Putamen (tissue), 1 donor: ENCODE measurements at regions not wholly inside any gene's neighbourhood (a gene's known extent, or its start where the extent isn't known, plus 50 kb on each side); places are given as distances from the start of the nearest gene placed in this dataset.
"Not testable (repeated sequence)": the region's sequence is repeated elsewhere in the genome, so short reads cannot be mapped to it uniquely, and the experiment has no call there.

ENCODE experiments used
- DNase-seq: peaks from one replicate; pipeline ENCODE4 v3.0.0-alpha.2; 2016; ENCODE audit warnings: low spot score

DNA sequence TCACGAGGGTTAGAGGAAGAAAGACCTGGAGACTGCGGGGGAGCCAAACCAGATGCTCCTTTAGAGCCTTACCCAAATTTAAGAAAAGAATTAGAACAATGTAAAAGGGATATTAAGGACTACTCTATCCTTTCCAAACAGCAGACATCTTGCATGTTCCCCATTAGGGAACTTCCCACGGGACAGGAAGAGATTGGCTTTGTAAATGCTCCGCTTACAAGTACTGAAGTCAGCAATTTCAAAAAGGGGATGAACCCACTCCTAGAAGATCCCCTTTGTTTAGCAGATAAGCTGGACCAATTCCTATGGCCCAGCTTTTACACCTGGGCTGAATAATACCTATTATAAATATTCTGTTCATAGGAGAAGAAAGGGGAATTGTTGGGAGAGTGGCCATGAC is 74.2 kb downstream of the APOBEC1 start:
- DNase-seq: no peak

DNA sequence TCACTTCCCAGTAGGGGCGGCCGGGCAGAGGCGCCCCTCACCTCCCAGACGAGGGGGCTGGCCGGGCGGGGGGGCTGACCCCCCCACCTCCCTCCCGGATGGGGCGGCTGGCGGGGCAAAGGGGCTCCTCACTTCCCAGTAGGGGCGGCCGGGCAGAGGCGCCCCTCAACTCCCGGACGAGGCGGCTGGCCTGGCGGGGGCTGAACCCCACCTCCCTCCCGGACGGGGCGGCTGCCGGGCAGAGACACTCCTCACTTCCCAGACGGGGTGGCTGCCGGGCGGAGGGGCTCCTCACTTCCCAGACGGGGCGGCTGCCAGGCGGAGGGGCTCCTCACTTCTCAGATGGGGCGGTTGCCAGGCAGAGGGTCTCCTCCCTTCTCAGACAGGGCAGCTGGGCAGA is 75.6 kb downstream of the APOBEC1 start:
- DNase-seq: not testable (repeated sequence)

DNA sequence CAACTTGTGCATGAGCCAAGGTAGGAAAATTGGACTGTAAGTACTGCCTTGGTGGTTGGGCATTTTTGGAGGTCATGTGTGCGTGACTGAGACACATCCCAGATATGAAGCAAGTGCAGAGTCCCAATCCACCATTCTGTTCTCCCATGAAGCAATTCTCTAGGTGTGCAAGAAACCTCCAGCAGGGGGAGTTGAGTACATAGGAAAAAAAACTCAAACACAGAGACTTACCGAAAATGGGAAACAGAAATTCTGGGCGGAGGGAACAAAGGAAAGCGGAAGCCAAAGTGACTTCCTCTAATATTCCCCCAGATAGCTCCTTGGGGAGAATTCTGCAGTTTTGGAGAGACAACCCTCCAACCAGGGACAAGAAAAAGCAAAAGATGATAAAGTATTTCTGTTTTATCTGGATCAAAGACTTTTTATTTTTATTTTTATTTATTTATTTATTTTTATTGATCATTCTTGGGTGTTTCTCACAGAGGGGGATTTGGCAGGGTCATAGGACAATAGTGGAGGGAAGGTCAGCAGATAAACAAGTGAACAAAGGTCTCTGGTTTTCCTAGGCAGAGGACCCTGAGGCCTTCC is 76.9 kb downstream of the APOBEC1 start:
- DNase-seq: peak; percentile 44

DNA sequence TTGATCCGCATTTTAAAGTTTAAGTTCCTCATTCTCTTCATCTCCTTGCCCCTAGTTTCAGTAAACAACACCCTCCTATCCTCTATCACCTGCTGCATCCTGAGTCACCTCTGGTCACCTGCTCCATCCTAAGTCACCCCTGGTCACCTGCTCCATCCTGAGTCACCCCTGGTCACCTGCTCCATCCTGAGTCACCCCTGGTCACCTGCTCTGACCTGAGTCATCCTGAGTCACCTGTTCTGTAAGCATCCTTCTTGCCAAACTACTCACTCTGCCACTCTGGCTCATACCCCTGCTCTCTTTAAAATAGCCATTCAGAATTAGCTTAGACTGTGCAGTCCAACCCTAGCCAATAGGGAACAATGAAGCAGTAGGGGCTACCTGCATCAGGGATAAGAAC is 80.6 kb upstream of the CD163 start:
- DNase-seq: not testable (repeated sequence)

DNA sequence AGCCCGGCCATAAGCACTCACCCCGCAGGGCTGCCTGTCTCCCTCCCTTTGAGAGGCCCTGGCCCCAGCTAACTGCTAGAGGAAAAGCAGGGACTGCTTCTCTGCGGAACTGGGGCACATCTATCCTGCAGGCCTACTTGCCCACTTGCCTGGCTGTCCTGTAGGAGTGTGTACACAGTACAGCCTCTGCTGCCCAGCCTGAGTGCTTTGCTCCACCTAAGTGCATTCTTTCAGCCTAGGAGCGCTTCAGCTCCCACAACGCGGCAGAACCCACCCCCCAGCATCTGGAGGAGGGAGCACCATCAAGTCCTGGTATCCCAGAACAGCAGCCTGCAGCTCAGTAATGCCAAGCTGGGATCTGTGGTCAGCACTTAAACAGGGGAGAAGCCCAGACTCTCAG is 79.9 kb upstream of the CD163 start:
- no peak for DNase-seq

DNA sequence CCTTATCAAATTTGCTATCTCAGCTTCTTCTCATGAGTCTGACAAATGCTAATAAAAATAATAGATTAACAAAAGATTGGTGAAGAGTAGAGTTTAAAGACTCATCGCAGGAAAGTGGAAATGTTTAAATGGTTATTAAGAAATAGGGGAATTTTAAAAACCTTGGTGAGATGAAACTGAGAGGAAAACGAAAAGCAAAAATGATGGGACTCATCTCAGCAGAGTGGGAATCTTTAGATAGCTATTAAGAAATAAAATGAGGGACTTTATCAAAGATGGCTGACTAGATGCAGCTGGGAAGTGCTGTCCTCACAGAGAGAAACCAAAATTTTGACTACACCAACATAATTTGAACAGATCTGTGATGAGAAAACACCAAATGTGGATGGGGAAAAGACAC is 79.2 kb upstream of the CD163 start:
- no peak for DNase-seq

DNA sequence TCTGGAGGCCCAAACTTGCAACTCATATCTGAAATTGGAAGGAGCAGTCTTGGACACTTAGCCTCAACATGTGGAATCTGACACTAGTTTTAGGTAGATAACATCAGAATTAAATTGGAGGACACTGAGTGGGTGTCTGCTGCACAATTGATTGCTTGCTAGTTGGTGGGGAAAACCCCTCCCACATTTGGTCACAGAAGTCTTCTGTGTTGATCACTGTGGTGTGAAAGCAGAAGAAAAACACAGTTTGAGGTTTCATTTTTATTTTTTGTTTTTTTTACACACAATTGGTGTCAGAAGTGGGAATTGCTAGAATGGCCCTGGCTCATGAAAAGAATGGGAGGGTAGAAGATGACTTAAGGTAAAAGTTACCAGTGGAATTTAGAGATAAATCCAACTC is 78.0 kb upstream of the CD163 start:
- no peak for DNase-seq

DNA sequence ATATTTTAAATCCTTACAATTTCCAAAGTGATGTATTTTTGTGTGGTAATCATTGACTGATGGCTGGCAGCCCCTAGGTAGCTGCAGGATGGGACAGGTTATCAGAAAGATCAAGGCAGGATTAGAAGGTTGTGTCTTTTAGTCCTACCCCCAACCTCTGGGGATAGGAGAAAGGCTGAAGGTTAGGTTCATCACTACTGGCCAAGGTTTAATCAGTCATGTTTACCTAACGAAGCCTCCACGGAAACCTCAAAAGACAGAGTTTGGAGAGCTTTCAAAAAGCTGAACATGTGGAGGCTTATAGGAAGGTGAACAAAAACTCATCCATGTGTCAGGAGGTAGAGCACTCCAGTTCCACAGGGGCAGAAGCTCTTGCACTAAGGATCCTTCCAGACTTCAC is 77.5 kb upstream of the CD163 start:
- no peak for DNase-seq

DNA sequence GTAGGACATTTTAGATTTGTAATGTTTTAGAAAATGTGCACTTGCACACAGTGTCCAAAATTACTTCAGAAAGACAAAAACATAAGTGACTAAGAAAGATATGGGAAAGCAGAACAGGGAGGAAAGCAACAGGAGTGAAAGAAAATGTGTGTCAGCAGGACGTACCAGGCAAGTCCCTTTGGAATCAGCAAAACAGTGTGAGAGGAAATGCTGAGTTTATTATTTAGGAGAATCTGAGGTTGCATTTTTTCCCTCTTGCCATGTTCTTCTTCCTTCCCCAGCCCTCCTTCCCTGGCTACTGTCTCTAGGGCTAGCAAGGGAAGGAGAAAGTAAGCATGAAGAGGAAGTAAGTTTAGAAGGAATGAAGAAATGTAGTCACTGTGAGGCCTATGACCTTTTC is 67.7 kb upstream of the CD163 start:
- no peak for DNase-seq

DNA sequence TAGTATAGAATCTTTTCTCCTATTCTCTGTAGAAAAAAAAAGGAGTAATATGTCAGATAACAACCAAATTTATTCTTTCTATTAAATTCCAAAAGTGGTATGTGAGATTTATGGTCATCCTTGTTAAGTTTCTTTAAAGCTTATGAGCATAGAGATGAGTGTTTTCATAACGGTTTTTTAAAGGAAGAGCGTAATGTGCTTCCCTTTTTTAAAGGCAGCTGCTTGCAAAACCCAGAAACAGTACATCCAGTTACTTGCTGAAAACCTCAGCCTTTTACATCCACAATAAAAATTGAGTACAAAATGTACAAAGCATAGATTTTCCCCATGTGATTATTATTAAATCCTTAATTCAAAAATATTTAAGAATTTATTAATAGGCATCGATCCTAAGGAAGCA is 53.6 kb upstream of the CD163 start:
- no peak for DNase-seq

DNA sequence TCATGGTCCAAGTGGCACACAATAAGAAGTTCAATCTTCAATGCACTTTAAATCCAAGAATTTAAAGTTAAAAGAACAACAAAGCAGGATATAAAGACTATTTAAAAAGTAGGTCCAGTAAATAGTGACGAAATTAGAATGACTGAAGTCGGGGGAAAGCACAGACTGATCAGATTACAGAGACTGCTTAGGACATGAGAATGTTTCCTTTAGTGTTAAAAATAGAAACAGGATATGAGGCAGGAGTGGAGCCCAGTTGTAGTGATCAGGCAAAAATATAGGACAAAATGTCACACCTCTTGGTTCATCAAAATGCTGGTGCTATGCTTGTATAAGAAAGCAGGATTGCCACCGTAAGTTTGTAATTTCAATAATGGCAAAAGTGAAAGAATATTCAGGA is 52.2 kb upstream of the CD163 start:
- DNase-seq: no peak

DNA sequence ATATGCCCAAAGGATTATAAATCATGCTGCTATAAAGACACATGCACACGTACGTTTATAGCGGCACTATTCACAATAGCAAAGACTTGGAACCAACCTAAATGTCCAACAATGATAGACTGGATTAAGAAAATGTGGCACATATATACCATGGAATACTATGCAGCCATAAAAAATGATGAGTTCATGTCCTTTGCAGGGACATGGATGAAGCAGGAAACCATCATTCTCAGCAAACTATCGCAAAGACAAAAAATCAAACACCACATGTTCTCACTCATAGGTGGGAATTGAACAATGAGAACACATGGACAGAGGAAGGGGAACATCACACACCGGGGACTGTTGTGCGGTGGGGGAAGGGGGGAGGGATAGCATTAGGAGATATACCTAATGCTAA is 51.3 kb upstream of the CD163 start:
- DNase-seq: not testable (repeated sequence)
